Calu3 (cell line): ENCODE measurements at regions not wholly inside any gene's neighbourhood (a gene's known extent, or its start where the extent isn't known, plus 50 kb on each side); places are given as distances from the start of the nearest gene placed in this dataset.

Experiments
- BruUV-seq: library from RNA; stranded (reverse); fragments of 400-500 nt; replicated peaks from 2 replicates; lab custom pipeline; 2021; lab: Mats Ljungman, UMichigan
- CTCF ChIA-PET: fragments of 300-600 bp; sonication (Branson Sonifier 250); formaldehyde crosslinking; loops from one replicate; lab custom pipeline; 2022; ENCODE audit warnings: antibody characterized with exemption; lab: Charles Lee
- DNase-seq: peaks from one replicate; pipeline ENCODE4 v3.0.0; 2022
- H3K27ac Mint-ChIP-seq: one replicate; pipeline ENCODE4 v1.8.0; 2022; ENCODE audit warnings: mixed read lengths; ENCODE audit not compliant: unreplicated experiment
- H3K27me3 Mint-ChIP-seq: one replicate; pipeline ENCODE4 v1.8.0; 2022; ENCODE audit warnings: mixed read lengths; ENCODE audit not compliant: unreplicated experiment
- H3K36me3 Mint-ChIP-seq: one replicate; pipeline ENCODE4 v1.8.0; 2022; ENCODE audit warnings: mild to moderate bottlenecking, moderate library complexity, mixed read lengths; ENCODE audit not compliant: insufficient read depth, unreplicated experiment
- H3K4me1 Mint-ChIP-seq: one replicate; pipeline ENCODE4 v1.8.0; 2022; ENCODE audit warnings: mild to moderate bottlenecking, low read depth, mixed read lengths; ENCODE audit not compliant: unreplicated experiment
- H3K4me3 Mint-ChIP-seq: one replicate; pipeline ENCODE4 v1.8.0; 2022; ENCODE audit warnings: mild to moderate bottlenecking, low read depth, moderate library complexity, mixed read lengths; ENCODE audit not compliant: unreplicated experiment
- H3K9me3 Mint-ChIP-seq: one replicate; pipeline ENCODE4 v1.8.0; 2022; ENCODE audit warnings: low read depth, mixed read lengths; ENCODE audit not compliant: unreplicated experiment
- intact Hi-C: fragments of 100-400 bp; cut with micrococcal nuclease; formaldehyde crosslinking; loops from one replicate; pipeline ENCODE4 v1.10.0; 2022; ENCODE audit not compliant: unreplicated experiment
- TF ChIP-seq, protein P1 (sequence below): fragments of 200-600 bp; IDR thresholded peaks from one replicate; pipeline ENCODE4 v1.8.0; 2022; ENCODE audit warnings: antibody characterized with exemption; ENCODE audit not compliant: unreplicated experiment

DNA sequence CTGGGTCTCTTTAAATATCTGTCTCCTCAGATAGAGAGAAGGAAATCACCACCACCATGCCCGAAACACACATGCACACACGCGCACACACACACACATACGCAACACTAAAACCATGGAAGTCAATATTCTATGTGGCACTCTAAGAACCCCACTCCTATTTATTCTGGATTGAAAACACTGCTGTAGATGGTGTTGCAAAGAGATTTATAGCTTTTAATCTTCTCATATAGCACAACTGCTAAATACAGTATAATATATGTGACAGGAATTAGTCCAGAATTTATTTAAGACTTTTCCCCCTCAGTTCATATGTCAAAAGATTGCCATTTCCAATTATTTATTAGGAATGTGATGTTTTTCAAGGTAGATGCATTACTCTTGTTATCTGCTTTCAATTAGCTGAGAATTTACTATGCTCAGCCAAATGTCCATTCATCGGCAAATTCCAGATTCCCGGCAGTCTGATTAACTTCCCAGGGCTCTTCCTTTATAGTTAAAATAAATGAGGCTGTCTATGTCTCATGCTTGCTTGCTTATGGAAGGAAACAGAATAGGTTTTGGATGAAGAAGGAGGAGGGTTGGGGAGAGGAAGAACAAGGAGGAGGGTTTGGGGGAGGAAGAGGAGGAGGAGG lies 115.4 kb upstream of the NDP start:
- intact Hi-C loops = no loop called here
- TF ChIP-seq, protein P1, sequence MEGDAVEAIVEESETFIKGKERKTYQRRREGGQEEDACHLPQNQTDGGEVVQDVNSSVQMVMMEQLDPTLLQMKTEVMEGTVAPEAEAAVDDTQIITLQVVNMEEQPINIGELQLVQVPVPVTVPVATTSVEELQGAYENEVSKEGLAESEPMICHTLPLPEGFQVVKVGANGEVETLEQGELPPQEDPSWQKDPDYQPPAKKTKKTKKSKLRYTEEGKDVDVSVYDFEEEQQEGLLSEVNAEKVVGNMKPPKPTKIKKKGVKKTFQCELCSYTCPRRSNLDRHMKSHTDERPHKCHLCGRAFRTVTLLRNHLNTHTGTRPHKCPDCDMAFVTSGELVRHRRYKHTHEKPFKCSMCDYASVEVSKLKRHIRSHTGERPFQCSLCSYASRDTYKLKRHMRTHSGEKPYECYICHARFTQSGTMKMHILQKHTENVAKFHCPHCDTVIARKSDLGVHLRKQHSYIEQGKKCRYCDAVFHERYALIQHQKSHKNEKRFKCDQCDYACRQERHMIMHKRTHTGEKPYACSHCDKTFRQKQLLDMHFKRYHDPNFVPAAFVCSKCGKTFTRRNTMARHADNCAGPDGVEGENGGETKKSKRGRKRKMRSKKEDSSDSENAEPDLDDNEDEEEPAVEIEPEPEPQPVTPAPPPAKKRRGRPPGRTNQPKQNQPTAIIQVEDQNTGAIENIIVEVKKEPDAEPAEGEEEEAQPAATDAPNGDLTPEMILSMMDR = no peak
- CTCF ChIA-PET = no interaction called here
- BruUV-seq = no TSS peak
- Mint-ChIP-seq H3K27me3 (no peaks in the 10 kb centered on the region), H3K4me3 (no peak overlapping the region), H3K4me1 (no peaks in the 10 kb centered on the region), H3K27ac (no peak overlapping the region), H3K9me3 (no peaks in the 10 kb centered on the region), H3K36me3 (no peaks in the 10 kb centered on the region)
- DNase-seq = no peak

DNA sequence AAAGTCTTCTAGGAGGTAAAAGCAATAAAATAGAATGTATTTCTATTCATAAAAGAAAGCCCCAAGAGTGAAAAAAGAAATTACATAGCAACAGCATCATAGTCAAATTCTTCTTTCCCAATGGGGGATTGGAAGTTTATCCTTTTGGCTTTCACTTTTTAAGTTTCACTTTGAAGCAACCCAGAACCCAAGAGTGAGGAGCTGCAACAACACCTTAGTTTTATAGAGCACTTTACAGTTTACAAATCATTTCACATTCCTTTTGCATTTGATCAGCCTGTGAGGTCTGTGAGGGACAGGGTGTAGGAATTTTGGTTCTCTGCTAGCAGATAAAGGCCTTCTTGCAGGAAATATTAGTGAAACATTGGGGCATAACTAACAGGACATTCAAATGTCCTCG lies 112.0 kb upstream of the NDP start:
- intact Hi-C loops = no loop called here
- Mint-ChIP-seq H3K4me1 (no peaks in the 10 kb centered on the region), H3K27ac (no peak overlapping the region), H3K9me3 (no peaks in the 10 kb centered on the region), H3K36me3 (no peaks in the 10 kb centered on the region), H3K4me3 (no peak overlapping the region), H3K27me3 (no peaks in the 10 kb centered on the region)
- BruUV-seq = no TSS peak
- CTCF ChIA-PET = no interaction called here
- DNase-seq = no peak
- TF ChIP-seq, protein P1 = no peak

DNA sequence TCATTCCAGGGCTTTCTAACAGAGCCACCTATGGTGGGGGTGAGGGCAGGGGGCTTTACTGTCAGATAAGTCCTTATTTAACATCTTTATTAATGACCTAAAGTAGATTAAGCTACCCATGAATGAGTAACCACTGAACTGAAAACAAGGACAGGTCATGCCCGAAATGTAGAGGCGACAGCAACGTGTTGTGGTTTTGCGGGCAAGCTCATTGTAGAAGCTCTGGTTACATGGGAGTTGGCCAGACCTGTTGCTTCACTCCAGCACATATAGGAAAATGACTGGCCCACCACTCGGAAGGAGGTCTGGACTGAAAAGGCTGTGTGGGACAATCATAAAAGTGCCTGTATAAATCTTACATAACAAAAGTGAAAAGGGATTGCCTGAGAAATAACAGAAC lies 109.6 kb upstream of the NDP start:
- TF ChIP-seq, protein P1 = no peak
- no peak overlapping the region for H3K27ac Mint-ChIP-seq
- H3K27me3 Mint-ChIP-seq = no peaks in the 10 kb centered on the region
- H3K9me3 Mint-ChIP-seq = no peaks in the 10 kb centered on the region
- no TSS peak for BruUV-seq
- no peaks in the 10 kb centered on the region for H3K4me1 Mint-ChIP-seq
- H3K4me3 Mint-ChIP-seq = no peak overlapping the region
- no peaks in the 10 kb centered on the region for H3K36me3 Mint-ChIP-seq
- intact Hi-C loops = no loop called here
- CTCF ChIA-PET = no interaction called here
- no peak for DNase-seq

DNA sequence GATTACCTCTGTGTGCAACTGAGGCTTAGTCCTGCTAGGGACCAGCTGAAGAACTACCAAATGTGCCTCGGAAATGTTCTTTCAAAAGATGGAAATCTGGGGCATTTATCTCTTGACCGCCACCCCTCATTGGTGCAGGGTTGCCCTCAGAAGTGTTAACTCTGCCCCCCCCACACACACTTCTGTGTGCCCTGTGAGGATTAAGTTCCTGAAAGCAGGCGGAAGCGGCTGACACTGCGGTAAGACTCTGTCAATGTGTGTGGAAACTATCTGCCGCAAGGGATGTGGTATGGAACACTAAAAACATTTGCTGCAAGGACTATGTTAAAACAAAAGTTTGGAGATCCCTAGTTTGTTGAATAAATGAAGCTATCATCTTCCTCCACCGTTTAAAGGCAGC lies 106.9 kb upstream of the NDP start:
- H3K9me3 Mint-ChIP-seq = no peaks in the 10 kb centered on the region
- H3K4me1 Mint-ChIP-seq = no peaks in the 10 kb centered on the region
- intact Hi-C loops = no loop called here
- H3K36me3 Mint-ChIP-seq = no peaks in the 10 kb centered on the region
- H3K27me3 Mint-ChIP-seq = no peaks in the 10 kb centered on the region
- TF ChIP-seq, protein P1 = no peak
- DNase-seq = no peak
- no peak overlapping the region for H3K4me3 Mint-ChIP-seq
- BruUV-seq = no TSS peak
- CTCF ChIA-PET = no interaction called here
- H3K27ac Mint-ChIP-seq = no peak overlapping the region
